HG03378 (cell line): ENCODE measurements at regions not wholly inside any gene's neighbourhood (a gene's known extent, or its start where the extent isn't known, plus 50 kb on each side); places are given as distances from the start of the nearest gene placed in this dataset.

ENCODE experiments used
- ATAC-seq: cut with Tn5 transposase; IDR thresholded peaks from one replicate; pipeline ENCODE4 v1.9.1; 2021; ENCODE audit warnings: mild to moderate bottlenecking, moderate library complexity; ENCODE audit not compliant: unreplicated experiment

DNA sequence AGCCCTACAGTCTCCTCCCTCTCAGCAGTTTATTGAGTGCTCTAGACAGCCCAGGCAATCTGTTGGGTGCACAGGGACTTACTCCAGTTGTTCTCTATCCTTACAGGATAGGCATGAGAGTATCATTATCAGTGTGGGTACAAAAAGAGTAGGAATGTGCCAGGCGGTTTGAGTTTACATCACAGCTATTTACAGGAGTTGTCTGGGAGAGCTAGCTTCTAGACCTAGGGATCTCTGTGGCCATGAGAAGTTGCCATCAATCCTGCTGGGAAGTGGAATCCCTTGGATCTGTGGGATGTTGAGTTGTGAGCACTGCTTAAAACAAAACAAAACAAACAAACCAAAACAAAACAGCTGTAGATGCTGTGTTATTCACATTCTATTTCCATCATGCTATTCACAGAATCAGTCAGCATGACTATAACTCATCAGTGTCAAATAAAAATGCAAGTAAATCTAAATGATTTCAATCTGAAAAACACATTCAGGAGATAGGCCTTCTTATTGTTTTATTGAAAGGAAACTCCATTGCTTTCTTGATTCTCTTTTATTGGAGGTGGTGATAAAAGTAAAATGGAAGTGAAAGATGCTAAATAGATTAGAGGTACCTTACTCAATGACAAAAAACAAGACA, 552.4 kb upstream of the ZNF608 start:
- ATAC-seq = no peak

DNA sequence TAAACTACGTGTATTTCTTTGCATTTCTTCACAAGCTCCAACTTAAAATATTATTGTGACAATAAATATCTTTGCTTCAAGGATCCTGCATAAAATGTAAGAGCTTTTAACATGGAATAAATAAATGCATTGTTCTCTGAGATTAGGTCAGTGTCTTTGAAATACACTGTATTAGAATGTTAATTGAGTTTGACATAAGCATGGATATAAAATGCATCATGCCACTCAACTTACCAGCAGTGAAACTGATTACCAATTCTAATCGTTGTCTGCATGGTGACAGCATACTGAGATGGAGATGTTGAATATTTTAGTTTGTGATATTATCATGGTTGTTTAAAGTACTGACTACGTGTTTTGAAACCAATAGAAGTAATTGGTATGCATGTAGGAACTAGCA, 555.3 kb upstream of the ZNF608 start:
- no peak for ATAC-seq

DNA sequence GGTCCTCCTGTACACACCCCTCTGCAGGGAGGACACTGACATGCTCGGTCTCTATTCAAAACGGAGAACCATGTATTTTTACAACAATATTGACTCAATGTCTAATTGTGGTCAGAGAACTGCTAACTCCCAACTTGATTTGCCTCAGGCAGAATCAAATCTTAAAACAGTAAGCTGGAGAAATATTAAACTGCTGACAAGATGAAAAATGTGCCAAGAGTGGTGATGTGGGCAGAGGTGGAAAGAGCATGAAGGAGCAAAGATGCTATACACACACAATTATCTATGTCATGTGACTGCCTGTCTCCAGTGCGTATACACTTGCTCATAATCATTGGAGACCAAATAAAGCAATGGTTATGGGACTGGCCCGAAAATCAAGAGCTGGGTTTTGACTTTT, 556.1 kb upstream of the ZNF608 start:
- no peak for ATAC-seq

DNA sequence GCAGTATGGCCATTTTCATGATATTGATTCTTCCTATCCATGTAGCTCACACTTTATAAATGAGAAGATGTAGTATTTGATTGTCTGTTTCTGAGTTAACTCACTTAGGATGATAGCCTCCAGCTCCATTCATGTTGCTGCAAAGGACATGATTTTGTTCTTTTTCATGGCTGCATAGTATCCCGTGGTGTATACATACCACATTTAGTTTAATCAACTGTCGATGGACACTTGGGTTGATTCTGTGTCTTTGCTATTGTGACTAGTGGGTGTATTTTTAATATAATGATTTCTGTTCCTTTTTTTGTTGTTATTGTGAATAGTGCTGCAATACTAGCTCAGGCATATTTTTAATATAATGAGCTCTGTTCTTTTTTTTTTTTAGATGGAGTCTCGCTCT, 560.3 kb upstream of the ZNF608 start:
- no peak for ATAC-seq

DNA sequence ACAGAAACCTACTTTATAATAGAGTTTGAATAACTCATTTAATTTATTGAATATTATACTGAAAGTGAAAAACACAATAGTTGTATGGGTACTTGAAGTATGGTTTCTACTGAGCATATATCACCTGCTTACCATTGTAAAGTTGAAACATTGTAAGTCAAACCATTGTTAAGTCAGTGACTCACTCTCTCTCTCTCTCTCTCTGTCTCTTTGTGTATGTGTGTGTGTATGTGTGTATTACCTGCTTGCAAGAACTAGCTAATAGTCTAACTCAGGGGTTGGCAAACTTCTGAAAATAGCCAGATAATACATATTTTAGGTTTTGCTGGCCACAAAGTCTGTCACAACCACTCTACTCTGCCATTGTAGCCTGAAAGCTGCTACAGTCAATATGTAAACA, 564.3 kb upstream of the ZNF608 start:
- no peak for ATAC-seq

DNA sequence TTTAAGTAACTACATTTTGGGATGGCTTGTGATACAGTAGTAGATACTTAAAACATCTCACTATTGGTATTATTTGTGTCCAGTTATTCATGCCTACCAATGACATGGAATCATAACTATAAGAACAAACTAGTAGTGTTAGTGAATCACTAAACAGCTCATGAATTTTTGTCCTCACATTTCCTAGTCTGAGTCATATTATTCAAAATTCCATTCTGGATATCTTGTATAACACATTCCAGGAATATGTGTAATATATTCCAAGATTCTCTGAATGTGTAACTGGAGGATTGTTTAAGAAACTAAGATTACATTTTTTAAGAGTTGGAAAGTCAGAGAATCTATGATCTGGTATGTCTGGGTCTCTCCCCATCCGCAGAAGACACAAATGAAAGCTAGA, 565.3 kb upstream of the ZNF608 start:
- no peak for ATAC-seq

DNA sequence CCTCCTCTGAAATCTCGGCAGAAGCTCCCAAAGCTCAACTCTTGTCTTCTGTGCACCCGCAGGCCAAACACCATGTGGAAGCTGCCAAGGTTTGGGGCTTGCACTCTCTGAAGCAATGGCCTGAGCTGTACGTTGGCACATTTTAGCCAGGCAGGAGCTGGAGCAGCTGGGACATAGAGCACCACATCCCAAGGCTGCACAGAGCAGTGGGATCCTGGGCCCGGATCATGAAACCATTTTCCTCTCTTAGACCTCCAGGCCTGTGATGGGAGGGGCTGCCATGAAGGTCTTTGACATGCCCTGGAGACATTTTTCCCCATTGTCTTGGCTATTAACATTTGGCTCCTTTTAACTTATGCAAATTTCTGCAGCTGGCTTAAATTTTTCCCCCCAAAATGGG, 567.1 kb upstream of the ZNF608 start:
- ATAC-seq = no peak

DNA sequence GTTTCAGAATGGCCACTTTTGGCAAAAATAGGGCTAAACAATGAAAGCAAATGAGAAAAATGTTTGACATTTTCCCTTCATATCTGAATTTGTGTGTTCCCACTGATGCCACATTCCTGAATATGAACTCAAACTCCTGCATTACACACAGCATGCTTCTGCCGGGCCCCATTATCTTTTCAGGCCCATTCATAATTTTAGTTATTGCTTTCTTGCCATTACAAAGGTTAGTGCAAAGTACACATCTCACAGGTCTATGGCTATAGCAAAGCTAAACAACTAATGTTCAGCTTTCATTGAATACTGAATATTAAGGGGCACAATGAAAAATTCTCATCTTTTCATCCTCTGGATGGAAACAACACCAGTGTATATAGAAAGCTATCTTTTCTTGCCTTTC, 568.9 kb upstream of the ZNF608 start:
- ATAC-seq = no peak

DNA sequence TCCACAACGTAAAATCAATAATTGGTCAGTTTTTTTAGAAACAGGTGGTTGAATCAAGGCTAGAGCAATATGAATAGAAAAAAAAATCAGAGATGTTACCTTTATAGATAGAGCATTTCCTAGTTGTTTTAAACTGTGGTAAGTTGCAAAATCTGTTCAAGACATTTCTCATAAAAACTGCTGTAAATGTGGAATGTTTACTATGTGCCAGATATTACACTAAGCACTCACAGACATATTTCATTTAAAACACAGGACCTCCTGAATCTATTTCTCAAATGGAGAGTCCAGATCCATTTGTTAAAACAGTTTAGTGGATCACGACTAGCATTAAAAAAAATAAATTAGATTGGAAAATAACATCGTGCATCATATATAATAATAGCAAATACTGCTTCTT, 570.0 kb upstream of the ZNF608 start:
- no peak for ATAC-seq

DNA sequence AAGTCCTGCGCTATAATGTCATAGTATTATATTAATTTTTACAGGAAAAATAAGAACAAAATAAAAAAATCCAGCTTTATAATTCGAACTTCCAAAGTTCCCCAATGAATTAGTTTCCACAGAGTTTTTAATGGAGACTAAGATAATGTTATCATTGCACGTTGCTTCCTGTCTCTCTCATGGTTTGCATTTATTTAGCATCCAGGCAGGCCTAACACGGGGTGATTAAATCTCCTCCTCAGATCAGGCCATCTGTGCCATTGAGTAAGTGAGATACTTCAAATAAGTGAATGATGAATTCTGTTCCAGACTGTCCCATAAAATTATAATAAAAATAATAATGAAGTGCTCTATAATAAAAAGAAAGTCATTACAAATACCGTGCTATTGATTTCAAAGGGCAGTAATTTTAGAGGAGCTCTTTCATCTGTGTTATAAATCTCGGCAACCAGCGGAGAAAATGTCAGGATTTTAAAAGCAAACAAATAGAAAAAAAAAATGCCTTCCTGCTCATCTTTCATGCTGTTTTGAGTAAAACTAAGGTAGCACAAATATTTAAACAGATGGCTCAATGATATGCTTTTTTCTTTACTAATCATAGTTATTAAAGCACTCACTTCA, 570.6 kb upstream of the ZNF608 start:
- ATAC-seq = no peak

DNA sequence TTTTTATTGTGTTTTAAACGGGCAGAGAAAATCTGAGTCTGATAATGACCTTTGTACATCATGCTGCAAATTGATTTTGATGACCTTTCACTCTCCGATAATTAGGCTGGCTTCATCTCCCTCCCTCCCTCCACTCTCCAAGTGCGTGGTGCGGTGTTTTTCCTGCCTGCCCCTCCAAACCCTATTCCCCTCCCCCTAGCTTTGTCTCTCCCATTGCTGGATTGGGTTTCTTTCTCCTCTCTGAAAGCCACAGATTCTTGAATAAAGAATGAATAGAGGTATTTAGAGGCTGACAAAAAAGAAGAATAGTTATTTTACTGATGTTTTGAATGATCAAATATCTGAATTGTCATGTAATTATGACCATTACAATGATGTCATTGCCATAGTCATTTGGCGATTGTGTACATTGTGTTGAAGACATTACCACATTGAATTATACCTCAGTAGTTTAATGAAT, 571.1 kb upstream of the ZNF608 start:
- no peak for ATAC-seq

DNA sequence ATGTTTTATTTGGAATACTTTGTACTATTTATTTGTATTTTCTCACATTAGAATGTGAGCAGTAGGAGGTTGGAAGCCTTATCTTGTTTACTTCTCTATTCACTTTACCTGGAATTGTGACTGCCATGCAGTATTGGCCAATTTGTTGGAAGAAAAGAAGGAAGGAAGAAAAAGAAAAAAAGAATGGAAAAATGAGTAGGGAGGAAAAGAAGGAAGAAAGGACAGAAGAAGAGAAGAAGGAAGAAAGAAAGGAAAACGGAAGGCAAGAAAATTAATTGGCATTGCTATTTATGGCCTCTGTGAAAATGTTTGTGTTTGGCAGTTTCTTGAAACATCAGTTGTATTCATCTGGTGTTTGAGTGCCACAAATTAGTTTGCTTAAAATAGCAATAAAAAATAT, 575.2 kb upstream of the ZNF608 start:
- no peak for ATAC-seq

DNA sequence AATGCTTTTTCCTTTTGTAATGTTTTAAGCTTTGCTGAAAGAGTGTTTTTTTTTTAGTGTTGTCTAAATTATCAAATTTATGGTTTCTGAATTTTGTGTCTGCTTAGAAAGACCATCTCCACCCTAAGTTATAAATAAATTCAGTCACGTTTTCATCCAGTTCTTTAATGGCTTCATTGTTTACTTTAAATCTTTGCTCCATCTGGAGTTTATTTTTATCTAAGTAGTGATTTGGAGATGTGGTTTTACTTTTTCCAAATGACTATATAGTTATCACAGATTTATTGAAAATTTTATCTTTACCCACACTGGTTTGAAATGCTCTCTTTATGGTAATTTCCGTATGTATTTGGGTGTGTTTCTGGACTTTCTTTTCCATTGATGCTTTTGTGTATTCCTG, 577.2 kb upstream of the ZNF608 start:
- no peak for ATAC-seq

DNA sequence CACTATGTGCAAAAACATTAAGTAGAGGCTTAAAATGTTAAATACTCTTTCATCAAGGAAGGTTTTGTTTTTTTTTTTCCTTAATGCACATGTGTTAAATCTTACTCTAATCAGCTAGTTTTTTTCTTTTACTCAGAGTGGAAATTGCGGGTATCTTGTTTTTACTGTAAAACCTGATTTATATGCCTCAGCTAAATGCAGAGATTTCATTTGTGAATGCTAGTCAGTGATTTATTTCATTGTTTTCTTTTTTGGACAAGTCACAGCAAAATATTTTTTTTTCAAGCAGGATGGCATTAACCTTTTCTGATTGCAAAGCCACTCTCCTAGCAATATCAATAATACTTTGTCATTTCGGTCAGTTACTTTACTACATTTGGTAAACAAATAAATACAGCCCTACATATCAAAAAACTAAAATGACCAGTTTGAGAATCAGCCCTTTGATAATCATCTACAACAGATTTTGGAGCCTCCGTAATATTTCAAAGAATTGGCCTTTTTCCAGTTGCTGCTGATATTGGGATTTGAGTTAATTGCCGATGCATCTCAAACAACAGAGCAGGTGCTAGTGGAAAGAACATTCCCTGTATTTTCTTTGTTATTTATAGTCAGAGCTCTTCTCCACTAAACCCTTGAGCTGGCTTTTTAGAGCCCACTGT, 579.2 kb upstream of the ZNF608 start:
- ATAC-seq = no peak

DNA sequence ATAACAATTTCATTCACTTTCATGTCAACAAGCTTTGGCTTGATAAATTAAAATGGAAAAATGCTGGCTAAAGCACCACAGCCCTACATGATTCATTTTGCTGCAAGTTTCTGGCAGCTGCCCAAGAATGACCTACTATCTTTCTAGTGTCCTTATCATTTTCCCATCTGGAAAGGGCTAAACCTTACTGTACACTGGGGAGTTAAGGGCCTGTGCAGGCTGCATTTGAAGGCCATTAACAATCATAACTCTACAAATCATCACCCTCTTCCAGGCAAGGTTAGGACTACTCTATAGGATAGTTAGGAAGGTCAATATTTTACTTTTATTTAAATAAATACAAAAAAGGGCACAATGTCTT, 579.7 kb upstream of the ZNF608 start:
- no peak for ATAC-seq

DNA sequence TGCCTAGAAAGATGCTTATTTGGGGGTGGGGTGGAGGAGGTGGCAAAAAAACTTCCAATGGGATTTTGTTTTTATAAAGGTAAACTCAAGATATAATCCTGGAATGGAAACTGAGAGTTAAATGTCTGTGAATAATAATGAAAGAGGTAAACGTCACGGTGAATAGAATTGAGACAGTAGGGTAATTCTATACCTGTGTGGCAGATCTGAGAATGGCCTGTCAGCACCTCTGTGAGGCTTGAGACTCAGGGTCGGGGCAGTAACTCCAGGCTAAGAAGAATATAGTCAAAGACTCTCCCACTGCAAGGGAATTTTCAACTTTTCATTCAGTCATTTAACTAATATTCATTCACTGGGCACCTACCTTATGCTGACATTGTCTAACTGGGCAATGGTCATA, 581.2 kb upstream of the ZNF608 start:
- ATAC-seq = no peak

DNA sequence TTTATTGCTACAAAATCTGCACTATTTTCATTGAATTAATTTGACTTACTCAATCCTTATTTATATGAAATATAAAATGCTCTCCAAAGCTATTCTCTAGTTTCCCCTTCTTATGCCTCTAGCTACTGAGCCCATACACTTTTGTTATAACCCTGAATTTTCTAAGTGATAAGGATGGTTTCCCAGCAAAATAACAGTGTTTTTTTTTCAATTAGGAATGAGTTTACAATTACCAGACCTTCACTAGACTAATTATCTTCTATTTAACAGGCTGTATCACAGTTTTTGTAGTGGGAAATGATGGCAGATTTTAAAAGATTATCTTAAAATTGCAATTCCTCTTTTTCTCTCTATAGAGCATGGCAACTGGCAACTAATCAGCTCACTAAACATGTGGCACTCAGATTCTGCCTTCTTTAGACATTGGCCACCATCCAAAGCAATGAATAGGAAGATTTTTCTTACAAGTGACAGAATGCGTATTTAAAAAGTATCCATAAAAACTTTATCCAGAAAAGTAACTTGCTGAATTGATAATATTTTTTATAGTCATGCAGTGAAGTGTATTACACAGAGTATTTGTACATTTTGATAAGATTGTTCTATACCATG, 585.7 kb upstream of the ZNF608 start:
- ATAC-seq = no peak

DNA sequence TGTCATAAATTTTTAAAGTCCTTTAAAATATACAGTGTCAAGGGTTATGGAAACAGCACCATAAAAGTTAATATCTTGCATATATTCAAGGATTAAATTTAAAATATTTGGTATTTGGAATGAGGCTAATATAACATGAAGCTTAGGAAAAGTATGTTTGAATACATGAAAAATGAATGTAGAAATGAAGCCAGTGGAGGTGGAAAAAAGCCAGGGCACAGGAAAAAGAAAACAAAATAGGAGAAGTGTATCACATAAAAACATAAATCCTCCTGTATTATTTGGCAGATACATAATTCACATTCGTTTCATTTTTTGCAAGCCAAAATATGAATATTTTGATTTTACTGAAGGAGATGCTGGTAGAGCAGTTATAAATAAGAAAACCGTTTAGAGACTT, 587.0 kb upstream of the ZNF608 start:
- no peak for ATAC-seq

DNA sequence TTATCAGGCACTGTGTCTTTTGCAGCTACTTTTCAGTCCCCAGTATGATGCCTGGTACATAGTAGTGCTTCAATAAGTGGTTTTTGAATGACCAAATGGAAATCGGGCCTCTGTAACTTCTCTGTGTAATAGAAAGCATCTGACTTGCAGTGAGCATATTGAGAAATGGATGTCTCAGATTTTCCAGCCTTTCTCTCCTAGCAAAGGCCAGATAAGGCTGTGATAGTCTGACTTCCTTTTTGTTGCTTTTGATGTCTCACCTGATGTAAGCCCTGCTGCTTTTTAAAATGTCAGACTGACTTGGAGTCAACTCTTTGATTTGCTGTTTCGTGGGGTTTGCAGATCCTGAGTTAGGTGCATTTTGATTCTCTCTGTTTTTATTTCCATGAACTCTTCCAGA, 590.0 kb upstream of the ZNF608 start:
- no peak for ATAC-seq

DNA sequence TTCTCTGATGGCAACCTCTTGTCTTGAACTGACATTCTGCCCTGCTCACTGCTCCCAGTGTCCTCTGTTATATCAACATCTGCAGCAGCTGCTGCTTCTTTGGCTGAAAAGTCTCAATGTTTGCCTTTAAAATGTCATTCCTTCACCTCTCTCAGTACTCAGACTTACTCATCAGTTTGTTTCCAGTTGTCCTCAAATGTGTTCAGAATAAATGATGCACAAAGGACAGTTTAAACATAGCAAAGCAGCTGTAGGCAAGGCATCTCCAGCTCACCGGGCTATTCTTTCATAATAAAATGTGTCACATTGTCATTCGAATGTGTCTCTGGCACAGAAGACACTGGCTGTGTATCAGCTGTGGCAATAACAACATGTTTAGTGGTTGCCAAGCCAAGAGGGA, 590.9 kb upstream of the ZNF608 start:
- ATAC-seq = no peak

DNA sequence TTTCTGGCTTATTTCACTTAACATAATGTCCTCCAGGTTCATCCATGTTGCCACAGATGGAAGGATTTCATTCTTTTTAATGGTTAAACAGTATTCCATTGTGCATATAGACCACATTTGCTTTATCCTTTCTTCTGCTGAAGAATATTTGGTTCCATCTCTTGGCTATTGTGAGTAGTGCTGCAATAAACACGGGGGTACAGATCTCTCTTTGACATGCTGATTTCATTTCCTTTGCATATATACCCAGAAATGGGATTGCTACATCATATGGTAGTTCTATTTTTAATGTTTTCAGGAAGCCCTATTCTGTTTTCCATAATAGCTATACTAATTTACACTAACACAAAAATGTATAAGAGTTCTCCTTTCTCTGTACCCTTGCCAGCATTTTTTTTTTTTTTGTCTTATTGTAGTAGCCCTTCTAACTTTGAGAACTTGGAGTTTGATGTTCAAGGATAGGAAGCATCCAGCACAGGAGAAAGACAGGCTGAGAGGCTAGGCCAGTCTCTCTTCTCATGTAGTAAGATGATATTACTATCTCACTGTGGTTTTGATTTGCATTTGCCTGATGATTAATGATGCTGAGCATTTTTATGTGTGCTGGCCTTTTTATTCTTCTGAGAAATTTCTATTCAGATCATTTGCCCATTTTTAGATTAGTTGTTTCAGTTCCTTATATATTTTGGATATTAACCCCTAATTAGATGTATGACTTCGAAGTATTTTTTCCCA, 592.2 kb upstream of the ZNF608 start:
- ATAC-seq = no peak

DNA sequence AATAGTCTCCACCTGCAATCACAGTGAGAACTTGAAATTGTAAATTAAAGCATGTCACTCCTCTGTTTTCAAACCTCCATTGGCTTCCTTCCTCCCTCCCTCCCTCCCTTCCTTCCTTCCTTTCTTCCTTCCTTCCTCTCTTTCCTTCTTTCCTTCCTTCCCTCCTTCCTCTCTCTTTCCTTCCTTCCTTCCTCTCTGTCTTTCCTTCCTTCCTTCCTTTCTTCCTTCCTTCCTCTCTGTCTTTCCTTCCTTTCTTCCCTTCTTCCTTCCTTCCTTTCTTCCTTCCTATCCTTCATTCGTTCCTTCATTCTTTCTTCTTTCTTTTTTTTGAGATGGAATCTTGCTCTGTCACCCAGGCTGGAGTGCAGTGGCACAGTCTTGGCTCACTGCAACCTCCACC, 595.0 kb upstream of the ZNF608 start:
- ATAC-seq = no peak
